ENCODE measurements at regions not wholly inside any gene's neighbourhood (a gene's known extent, or its start where the extent isn't known, plus 50 kb on each side); places are given as distances from the start of the nearest gene placed in this dataset.

GRCh38 chr2:118246726-118247125 lies 158.5 kb downstream of the INSIG2 start:
- H3K4me3 ChIP-seq (ENCODE audit: low read length) = no peak overlapping the region
- TF ChIP-seq ZNF274 (IDR thresholded peaks at IDR 0.05; ENCODE audit: low read depth, low read length) = no peak

- H3K4me3 ChIP-seq (ENCODE audit: low read length) = no peak overlapping the region
- TF ChIP-seq ZNF274 (IDR thresholded peaks at IDR 0.05; ENCODE audit: low read depth, low read length) = no peak
Measured at GRCh38 chr2:118246079-118246478, 157.8 kb downstream of the INSIG2 start.

- TF ChIP-seq ZNF274 (IDR thresholded peaks at IDR 0.05; ENCODE audit: low read depth, low read length) = no peak
- H3K4me3 ChIP-seq (ENCODE audit: low read length) = no peak overlapping the region
Measured at GRCh38 chr2:118244686-118245085, 156.4 kb downstream of the INSIG2 start.

- no peak overlapping the region for H3K4me3 ChIP-seq (ENCODE audit: low read length)
- TF ChIP-seq ZNF274 (IDR thresholded peaks at IDR 0.05; ENCODE audit: low read depth, low read length) = no peak
Measured at GRCh38 chr2:118243031-118243430, 154.8 kb downstream of the INSIG2 start.

- no peak for TF ChIP-seq ZNF274 (IDR thresholded peaks at IDR 0.05; ENCODE audit: low read depth, low read length)
- H3K4me3 ChIP-seq (ENCODE audit: low read length) = no peak overlapping the region
Measured at GRCh38 chr2:118242216-118242615, 153.9 kb downstream of the INSIG2 start.

- no peak overlapping the region for H3K4me3 ChIP-seq (ENCODE audit: low read length)
- TF ChIP-seq ZNF274 (IDR thresholded peaks at IDR 0.05; ENCODE audit: low read depth, low read length) = no peak
Measured at GRCh38 chr2:118241128-118241527, 152.9 kb downstream of the INSIG2 start.

- TF ChIP-seq ZNF274 (IDR thresholded peaks at IDR 0.05; ENCODE audit: low read depth, low read length) = no peak
Measured at GRCh38 chr2:118240276-118240675, 152.0 kb downstream of the INSIG2 start.

GRCh38 chr2:118239284-118239683 lies 151.0 kb downstream of the INSIG2 start:
- TF ChIP-seq ZNF274 (IDR thresholded peaks at IDR 0.05; ENCODE audit: low read depth, low read length) = no peak
- H3K4me3 ChIP-seq (ENCODE audit: low read length) = no peak overlapping the region

More at GRCh38 chr2:118240276-118240675, 152.0 kb downstream of the INSIG2 start:
- no peak overlapping the region for H3K4me3 ChIP-seq (ENCODE audit: low read length)

- no peak for TF ChIP-seq ZNF274 (IDR thresholded peaks at IDR 0.05; ENCODE audit: low read depth, low read length)
Measured at GRCh38 chr2:118237451-118237850, 149.2 kb downstream of the INSIG2 start.

GRCh38 chr2:118232796-118233195 lies 144.5 kb downstream of the INSIG2 start:
- TF ChIP-seq ZNF274 (IDR thresholded peaks at IDR 0.05; ENCODE audit: low read depth, low read length) = no peak
- no peak overlapping the region for H3K4me3 ChIP-seq (ENCODE audit: low read length)

More at GRCh38 chr2:118237451-118237850, 149.2 kb downstream of the INSIG2 start:
- H3K4me3 ChIP-seq (ENCODE audit: low read length) = no peak overlapping the region

GRCh38 chr2:118232391-118232790 lies 144.1 kb downstream of the INSIG2 start:
- H3K4me3 ChIP-seq (ENCODE audit: low read length) = no peak overlapping the region
- no peak for TF ChIP-seq ZNF274 (IDR thresholded peaks at IDR 0.05; ENCODE audit: low read depth, low read length)

GRCh38 chr2:118231759-118232158 lies 143.5 kb downstream of the INSIG2 start:
- no peak for TF ChIP-seq ZNF274 (IDR thresholded peaks at IDR 0.05; ENCODE audit: low read depth, low read length)
- H3K4me3 ChIP-seq (ENCODE audit: low read length) = no peak overlapping the region

GRCh38 chr2:118227698-118228508 lies 139.6 kb downstream of the INSIG2 start:
- H3K4me3 ChIP-seq (ENCODE audit: low read length) = no peak overlapping the region
- TF ChIP-seq ZNF274 (IDR thresholded peaks at IDR 0.05; ENCODE audit: low read depth, low read length) = no peak

- no peak for TF ChIP-seq ZNF274 (IDR thresholded peaks at IDR 0.05; ENCODE audit: low read depth, low read length)
- no peak overlapping the region for H3K4me3 ChIP-seq (ENCODE audit: low read length)
Measured at GRCh38 chr2:118225666-118226065, 137.4 kb downstream of the INSIG2 start.

- no peak for TF ChIP-seq ZNF274 (IDR thresholded peaks at IDR 0.05; ENCODE audit: low read depth, low read length)
- peak overlapping the region; percentile 64; the same call in 1 of the 2 replicates for H3K4me3 ChIP-seq (ENCODE audit: low read length)
Measured at GRCh38 chr2:118224895-118225311, 136.6 kb downstream of the INSIG2 start.

Data from GM08714 (cell line).